Neutrophil (primary cell): ENCODE measurements at regions not wholly inside any gene's neighbourhood (a gene's known extent, or its start where the extent isn't known, plus 50 kb on each side); places are given as distances from the start of the nearest gene placed in this dataset.

Experiments used
- H3K27ac ChIP-seq: fragments of 200-600 bp; sonication (generic); 2 replicates; pipeline ENCODE4 v1.5.1; 2016; ENCODE audit warnings: mild to moderate bottlenecking, moderate library complexity
- H3K27me3 ChIP-seq: fragments of 200-600 bp; sonication (generic); 2 replicates; pipeline ENCODE4 v1.6.0; 2016; ENCODE audit warnings: mild to moderate bottlenecking
- H3K36me3 ChIP-seq: fragments of 200-600 bp; sonication (generic); 2 replicates; pipeline ENCODE4 v1.5.1; 2017
- H3K4me1 ChIP-seq, 2 experiments: fragments of 200-600 bp in 1 of 2; sonication (generic) in 1 of 2; 1 replicate in 1 of 2; 2 replicates in 1 of 2; pipeline versions ENCODE4 v1.5.1 to v1.6.1; 2013 to 2016; ENCODE audit warnings: low read depth in 1 of 2, low read length in 1 of 2, mild to moderate bottlenecking in 1 of 2, moderate library complexity in 1 of 2; ENCODE audit not compliant: control insufficient read depth in 1 of 2, insufficient read depth in 1 of 2
- H3K4me3 ChIP-seq, 2 experiments: fragments of 200-600 bp in 1 of 2; sonication (generic) in 1 of 2; 1 replicate in 1 of 2; 2 replicates in 1 of 2; pipeline ENCODE4 v1.5.1; 2013 to 2016; ENCODE audit warnings: low read depth in 1 of 2, low read length in 1 of 2, mild to moderate bottlenecking in 1 of 2, moderate library complexity in 1 of 2
- H3K9me3 ChIP-seq: fragments of 200-600 bp; sonication (generic); 2 replicates; pipeline ENCODE4 v1.5.1; 2016
- CTCF ChIP-seq: fragments of 200-600 bp; sonication (generic); IDR thresholded peaks from 2 replicates; pipeline ENCODE4 v1.5.1; 2016; ENCODE audit warnings: antibody characterized with exemption

DNA sequence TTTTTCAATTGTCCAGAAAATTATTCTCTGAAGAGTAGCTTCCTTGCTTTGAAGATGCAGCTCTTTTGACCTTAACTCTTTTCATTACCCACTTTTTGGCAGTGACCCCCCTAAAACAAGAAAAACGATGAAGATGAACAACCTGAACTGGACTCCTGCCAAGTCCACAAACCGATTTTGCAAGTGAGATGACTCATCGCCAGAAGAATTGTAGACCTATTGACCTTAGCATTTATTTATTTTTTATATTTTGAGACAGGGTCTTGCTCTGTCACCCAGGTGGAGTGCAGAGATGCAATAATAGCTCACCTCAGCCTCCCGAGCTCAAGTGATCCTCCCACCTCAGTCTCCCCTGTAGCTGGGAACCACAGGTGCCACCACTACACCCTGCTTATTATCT is 859.2 kb downstream of the GATA3 start:
- Histone ChIP-seq H3K27ac (no peak overlapping the region), H3K9me3 (no peaks in the 10 kb centered on the region), H3K4me1 (no peaks in the 10 kb centered on the region), H3K36me3 (no peaks in the 10 kb centered on the region), H3K27me3 (no peaks in the 10 kb centered on the region), H3K4me3 (no peak overlapping the region)
- no peak for TF ChIP-seq CTCF

GRCh38 chr10:8919280-8919679 is 864.8 kb downstream of the GATA3 start:
- H3K27me3 ChIP-seq: no peaks in the 10 kb centered on the region
- TF ChIP-seq CTCF: no peak
- no peak overlapping the region for H3K27ac ChIP-seq
- no peaks in the 10 kb centered on the region for H3K9me3 ChIP-seq
- H3K4me3 ChIP-seq: no peak overlapping the region
- no peaks in the 10 kb centered on the region for H3K36me3 ChIP-seq
- H3K4me1 ChIP-seq: no peaks in the 10 kb centered on the region

DNA sequence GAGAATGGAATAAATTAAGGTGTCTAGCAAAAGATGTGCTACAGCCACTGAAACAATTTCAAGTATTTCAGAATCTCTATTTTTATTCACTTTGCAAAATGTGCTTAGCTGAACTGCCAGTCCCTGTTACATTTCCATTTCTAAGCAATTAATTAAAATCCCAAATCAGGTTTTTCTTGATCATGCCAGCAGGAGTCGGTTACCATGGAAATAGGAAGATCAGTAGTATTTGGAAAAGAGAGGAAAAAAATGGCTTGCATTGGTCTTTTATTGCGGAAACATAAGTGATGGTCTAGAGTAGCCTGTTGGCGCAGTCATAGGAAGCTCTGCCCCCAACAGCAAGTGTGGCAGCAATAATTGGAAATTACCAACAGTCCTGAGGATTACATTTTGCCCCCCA is 867.1 kb downstream of the GATA3 start:
- no peaks in the 10 kb centered on the region for H3K9me3 ChIP-seq
- no peak for TF ChIP-seq CTCF
- H3K27me3 ChIP-seq: no peaks in the 10 kb centered on the region
- no peaks in the 10 kb centered on the region for H3K4me1 ChIP-seq
- no peaks in the 10 kb centered on the region for H3K36me3 ChIP-seq
- no peak overlapping the region for H3K4me3 ChIP-seq
- no peak overlapping the region for H3K27ac ChIP-seq

DNA sequence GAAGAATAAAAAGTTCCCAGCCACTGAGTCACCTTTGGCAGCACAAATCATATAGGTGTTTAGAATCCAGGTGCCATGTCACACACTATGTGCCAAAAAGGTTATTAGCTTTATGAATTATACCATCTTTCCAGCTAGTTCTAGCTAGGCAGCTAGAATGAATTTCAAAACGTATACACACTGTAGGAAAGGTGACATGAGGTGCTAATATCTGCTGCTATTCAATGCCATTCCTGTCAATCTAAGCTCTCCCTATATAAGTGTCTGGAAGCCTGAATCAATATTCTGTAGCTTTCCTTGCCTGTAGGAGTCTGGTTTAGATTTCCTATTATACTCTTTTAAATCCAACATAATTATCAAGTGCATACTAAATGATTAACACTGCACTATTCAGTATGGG is 868.6 kb downstream of the GATA3 start:
- Histone ChIP-seq H3K27ac (no peak overlapping the region), H3K27me3 (no peaks in the 10 kb centered on the region), H3K9me3 (no peaks in the 10 kb centered on the region), H3K4me3 (no peak overlapping the region), H3K36me3 (no peaks in the 10 kb centered on the region), H3K4me1 (no peaks in the 10 kb centered on the region)
- no peak for TF ChIP-seq CTCF

- Histone ChIP-seq H3K9me3 (no peaks in the 10 kb centered on the region), H3K27ac (no peak overlapping the region), H3K4me1 (no peaks in the 10 kb centered on the region), H3K4me3 (no peak overlapping the region), H3K27me3 (no peaks in the 10 kb centered on the region), H3K36me3 (no peaks in the 10 kb centered on the region)
- no peak for TF ChIP-seq CTCF
These were observed 873.2 kb downstream of the GATA3 start for GRCh38 chr10:8927705-8928104.

GRCh38 chr10:8946451-8946850 is 892.0 kb downstream of the GATA3 start:
- H3K27ac ChIP-seq: no peak overlapping the region
- no peaks in the 10 kb centered on the region for H3K27me3 ChIP-seq
- no peaks in the 10 kb centered on the region for H3K9me3 ChIP-seq
- H3K36me3 ChIP-seq: no peaks in the 10 kb centered on the region
- H3K4me1 ChIP-seq: no peaks in the 10 kb centered on the region
- TF ChIP-seq CTCF: no peak
- no peak overlapping the region for H3K4me3 ChIP-seq
